ENCODE measurements at regions not wholly inside any gene's neighbourhood (a gene's known extent, or its start where the extent isn't known, plus 50 kb on each side); places are given as distances from the start of the nearest gene placed in this dataset.

- no peaks in the 10 kb centered on the region for H3K4me1 Mint-ChIP-seq (ENCODE audit: low read depth)
- DNase-seq = no peak
- TF ChIP-seq CTCF (IDR thresholded peaks at IDR 0.05) = no peak
Measured at GRCh38 chr20:6253396-6253795, 130.6 kb upstream of the FERMT1 start.

GRCh38 chr20:6245436-6245835 lies 122.6 kb upstream of the FERMT1 start:
- no peaks in the 10 kb centered on the region for H3K27me3 Mint-ChIP-seq (ENCODE audit: insufficient read depth)
- no peak overlapping the region for H3K4me3 Mint-ChIP-seq
- H3K4me1 Mint-ChIP-seq (ENCODE audit: low read depth) = no peaks in the 10 kb centered on the region
- H3K36me3 Mint-ChIP-seq (ENCODE audit: low read depth) = no peaks in the 10 kb centered on the region
- peaks cover 41% of the 10 kb centered on the region for H3K9me3 Mint-ChIP-seq
- no peak overlapping the region for H3K27ac Mint-ChIP-seq
- no peak for DNase-seq
- no peak for TF ChIP-seq CTCF (IDR thresholded peaks at IDR 0.05)

More at GRCh38 chr20:6253396-6253795, 130.6 kb upstream of the FERMT1 start:
- Mint-ChIP-seq H3K36me3 (ENCODE audit: low read depth) (no peaks in the 10 kb centered on the region; the same call in 1 of the 2 replicates), H3K4me3 (no peak overlapping the region), H3K9me3 (peaks cover 33% of the 10 kb centered on the region), H3K27me3 (ENCODE audit: insufficient read depth) (no peaks in the 10 kb centered on the region), H3K27ac (no peak overlapping the region)

GRCh38 chr20:6241591-6241990 lies 118.8 kb upstream of the FERMT1 start:
- H3K27me3 Mint-ChIP-seq (ENCODE audit: insufficient read depth) = no peaks in the 10 kb centered on the region
- H3K36me3 Mint-ChIP-seq (ENCODE audit: low read depth) = no peaks in the 10 kb centered on the region; the same call in 1 of the 2 replicates
- DNase-seq = no peak
- peaks cover 48% of the 10 kb centered on the region for H3K9me3 Mint-ChIP-seq
- TF ChIP-seq CTCF (IDR thresholded peaks at IDR 0.05) = no peak
- no peaks in the 10 kb centered on the region for H3K4me1 Mint-ChIP-seq (ENCODE audit: low read depth)
- H3K4me3 Mint-ChIP-seq = no peak overlapping the region
- no peak overlapping the region for H3K27ac Mint-ChIP-seq

GRCh38 chr20:6240059-6240458 lies 117.2 kb upstream of the FERMT1 start:
- H3K4me1 Mint-ChIP-seq (ENCODE audit: low read depth) = no peaks in the 10 kb centered on the region
- H3K27me3 Mint-ChIP-seq (ENCODE audit: insufficient read depth) = no peaks in the 10 kb centered on the region
- no peaks in the 10 kb centered on the region; the same call in 1 of the 2 replicates for H3K36me3 Mint-ChIP-seq (ENCODE audit: low read depth)
- H3K27ac Mint-ChIP-seq = no peak overlapping the region
- no peak for DNase-seq
- H3K9me3 Mint-ChIP-seq = peaks cover 55% of the 10 kb centered on the region
- H3K4me3 Mint-ChIP-seq = no peak overlapping the region
- no peak for TF ChIP-seq CTCF (IDR thresholded peaks at IDR 0.05)

- Mint-ChIP-seq H3K36me3 (ENCODE audit: low read depth) (no peaks in the 10 kb centered on the region; the same call in 1 of the 2 replicates), H3K27ac (no peak overlapping the region), H3K4me1 (ENCODE audit: low read depth) (no peaks in the 10 kb centered on the region), H3K4me3 (no peak overlapping the region), H3K9me3 (peaks cover 58% of the 10 kb centered on the region), H3K27me3 (ENCODE audit: insufficient read depth) (no peaks in the 10 kb centered on the region)
- no peak for TF ChIP-seq CTCF (IDR thresholded peaks at IDR 0.05)
- no peak for DNase-seq
Measured at GRCh38 chr20:6238421-6238820, 115.6 kb upstream of the FERMT1 start.

- Mint-ChIP-seq H3K27me3 (ENCODE audit: insufficient read depth) (no peaks in the 10 kb centered on the region), H3K9me3 (peaks cover 50% of the 10 kb centered on the region)
Measured at GRCh38 chr20:6235510-6235909, 112.7 kb upstream of the FERMT1 start.

More at GRCh38 chr20:6235510-6235909, 112.7 kb upstream of the FERMT1 start:
- Mint-ChIP-seq H3K27ac (no peak overlapping the region), H3K4me3 (no peak overlapping the region), H3K4me1 (ENCODE audit: low read depth) (no peaks in the 10 kb centered on the region), H3K36me3 (ENCODE audit: low read depth) (no peaks in the 10 kb centered on the region; the same call in 1 of the 2 replicates)
- no peak for TF ChIP-seq CTCF (IDR thresholded peaks at IDR 0.05)
- no peak for DNase-seq

All from HFFc6 (cell line).